T-helper 1 cell treated with Interleukin-12 subunit alpha and Interleukin-12 subunit beta and Interleukin-4 antibody, amounts not matched to agents 30 ng/mL and 1 ng/mL, for 36 hours (primary cell): ENCODE measurements at regions not wholly inside any gene's neighbourhood (a gene's known extent, or its start where the extent isn't known, plus 50 kb on each side); places are given as distances from the start of the nearest gene placed in this dataset.

Experiments used
- intact Hi-C: fragments of 100-400 bp; cut with micrococcal nuclease; formaldehyde crosslinking; loops from one replicate; pipeline ENCODE4 v1.15.1; 2024

GRCh38 chr15:70259028-70259424 lies 161.3 kb upstream of the TLE3 start:
- intact Hi-C loops: loop anchor here (2.0 kb wide), 1 partner anchor 158 kb away; no protein-coding TSS in a partner anchor

- intact Hi-C loops: loop anchor here (1.0 to 2.0 kb wide), 2 partner anchors 42 to 158 kb away; no protein-coding TSS in a partner anchor
Measured at GRCh38 chr15:70258369-70259027, 160.8 kb upstream of the TLE3 start.

- intact Hi-C loops: loop anchor here (1.0 to 2.0 kb wide), 2 partner anchors 43 to 157 kb away; no protein-coding TSS in a partner anchor
Measured at GRCh38 chr15:70257573-70258248, 160.0 kb upstream of the TLE3 start.

- intact Hi-C loops: no loop called here
Measured at GRCh38 chr15:70257047-70257446, 159.3 kb upstream of the TLE3 start.

- intact Hi-C loops: no loop called here
Measured at GRCh38 chr15:70254311-70254869, 156.7 kb upstream of the TLE3 start.

GRCh38 chr15:70253461-70254156 lies 155.9 kb upstream of the TLE3 start:
- intact Hi-C loops: no loop called here

- intact Hi-C loops: no loop called here
Measured at GRCh38 chr15:70252951-70253320, 155.2 kb upstream of the TLE3 start.

GRCh38 chr15:70252056-70252950 lies 154.6 kb upstream of the TLE3 start:
- intact Hi-C loops: no loop called here

- intact Hi-C loops: no loop called here
Measured at GRCh38 chr15:70251246-70251990, 153.7 kb upstream of the TLE3 start.

GRCh38 chr15:70250208-70251201 lies 152.8 kb upstream of the TLE3 start:
- intact Hi-C loops: no loop called here

- intact Hi-C loops: no loop called here
Measured at GRCh38 chr15:70249616-70250015, 151.9 kb upstream of the TLE3 start.

- intact Hi-C loops: no loop called here
Measured at GRCh38 chr15:70248116-70249025, 150.7 kb upstream of the TLE3 start.

GRCh38 chr15:70247281-70247680 lies 149.6 kb upstream of the TLE3 start:
- intact Hi-C loops: no loop called here

- intact Hi-C loops: no loop called here
Measured at GRCh38 chr15:70246623-70247220, 149.0 kb upstream of the TLE3 start.

- intact Hi-C loops: no loop called here
Measured at GRCh38 chr15:70245932-70246622, 148.4 kb upstream of the TLE3 start.

GRCh38 chr15:70244978-70245542 lies 147.3 kb upstream of the TLE3 start:
- intact Hi-C loops: no loop called here
